ENCODE measurements at regions not wholly inside any gene's neighbourhood (a gene's known extent, or its start where the extent isn't known, plus 50 kb on each side); places are given as distances from the start of the nearest gene placed in this dataset.

DNA sequence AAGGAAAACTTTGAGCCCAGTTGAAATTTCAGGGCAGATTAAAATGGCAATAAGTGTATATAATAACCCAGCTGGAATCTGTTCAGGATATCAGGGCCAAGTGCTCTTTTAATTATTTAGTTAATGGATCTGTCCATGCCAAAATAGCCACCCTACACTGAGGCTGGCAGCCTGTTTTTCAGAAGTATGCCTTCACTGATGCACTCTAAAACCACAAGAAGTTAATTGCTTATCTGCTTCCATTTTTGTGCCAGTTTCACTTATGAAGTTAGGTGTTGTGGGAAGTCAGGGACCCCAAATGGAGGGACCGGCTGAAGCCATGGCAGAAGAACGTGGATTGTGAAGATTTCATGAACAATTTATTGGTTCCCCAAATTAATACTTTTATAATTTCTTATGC, 960.3 kb downstream of the C4orf33 start:
- H3K4ac ChIP-seq (ENCODE audit: low read length) = no peak overlapping the region
- no peak overlapping the region for H3K23ac ChIP-seq (ENCODE audit: low read depth, low read length, poor library complexity)
- no peak overlapping the region for H3K27ac ChIP-seq (replicated peaks; ENCODE audit: low read length)
- no peaks in the 10 kb centered on the region for H3K79me1 ChIP-seq (ENCODE audit: low read depth, low read length)
- WGBS, 2 donors (ENCODE audit: extremely low coverage in 2 of 2, insufficient read length in 2 of 2, insufficient replicate concordance in 1 of 2) = no CpG with 5 or more reads among the region's 2 CpGs
- no peak overlapping the region for H4K91ac ChIP-seq (ENCODE audit: low read depth, low read length, poor library complexity)
- no peak overlapping the region for H3K4me2 ChIP-seq (ENCODE audit: insufficient read depth, low read length, poor library complexity, severe bottlenecking)
- no peak overlapping the region for H2BK5ac ChIP-seq (ENCODE audit: low read length)
- H2BK15ac ChIP-seq (ENCODE audit: low read length) = no peak overlapping the region
- H3K36me3 ChIP-seq (replicated peaks in 1 of 2; ENCODE audit: control insufficient read depth in 2 of 2, insufficient read depth in 2 of 2, low read length in 2 of 2) = no peaks in the 10 kb centered on the region
- H2AK5ac ChIP-seq (ENCODE audit: low read depth, low read length) = no peak overlapping the region
- H2BK12ac ChIP-seq (ENCODE audit: low read length) = no peak overlapping the region
- DNase-seq (ENCODE audit: low spot score) = no peak
- H3K9ac ChIP-seq (ENCODE audit: low read depth, low read length, poor library complexity) = no peak overlapping the region
- peaks cover 0 to 7% of the 10 kb centered on the region in 2 donors for H3K4me1 ChIP-seq (ENCODE audit: control insufficient read depth in 2 of 2, insufficient read depth in 1 of 2, low read depth in 1 of 2, low read length in 2 of 2)
- H2BK120ac ChIP-seq (ENCODE audit: low read depth, low read length) = no peak overlapping the region
- no peak overlapping the region for H4K8ac ChIP-seq (ENCODE audit: low read depth, low read length)
- H3K4me3 ChIP-seq (ENCODE audit: low read length in 2 of 2) = no peak overlapping the region
- no peaks in the 10 kb centered on the region for H3K9me3 ChIP-seq (replicated peaks in 1 of 2; ENCODE audit: control insufficient read depth in 2 of 2, insufficient read depth in 1 of 2, low read depth in 1 of 2, low read length in 2 of 2)
- H2AFZ ChIP-seq (ENCODE audit: low read length) = no peak overlapping the region
- no peaks in the 10 kb centered on the region for H3K27me3 ChIP-seq (ENCODE audit: control insufficient read depth in 3 of 3, insufficient read depth in 3 of 3, low read depth in 1 of 3, low read length in 3 of 3)
- no peak overlapping the region for H3K14ac ChIP-seq (ENCODE audit: low read length)
- H3K18ac ChIP-seq (ENCODE audit: low read length) = no peak overlapping the region

DNA sequence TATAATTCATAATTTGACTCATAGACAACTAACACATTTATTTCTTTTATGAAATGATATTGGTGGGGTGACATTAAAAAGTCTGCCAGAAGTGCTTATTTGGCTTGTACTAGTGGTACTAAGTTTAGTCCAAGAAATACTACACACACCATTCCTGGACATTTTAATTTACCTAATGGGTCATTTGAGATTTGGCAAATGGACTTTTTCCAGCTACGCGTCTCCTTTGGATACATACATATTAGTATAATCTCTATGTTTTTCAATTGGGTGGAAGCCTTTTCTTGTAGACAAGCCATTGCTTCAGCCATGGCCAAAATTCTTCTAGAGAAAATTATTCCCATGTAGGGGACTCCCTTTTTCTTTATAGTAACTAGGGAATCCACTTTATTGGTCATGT, 968.5 kb downstream of the C4orf33 start:
- Histone ChIP-seq H3K4me2 (ENCODE audit: insufficient read depth, low read length, poor library complexity, severe bottlenecking) (no peak overlapping the region), H3K18ac (ENCODE audit: low read length) (no peak overlapping the region)

DNA sequence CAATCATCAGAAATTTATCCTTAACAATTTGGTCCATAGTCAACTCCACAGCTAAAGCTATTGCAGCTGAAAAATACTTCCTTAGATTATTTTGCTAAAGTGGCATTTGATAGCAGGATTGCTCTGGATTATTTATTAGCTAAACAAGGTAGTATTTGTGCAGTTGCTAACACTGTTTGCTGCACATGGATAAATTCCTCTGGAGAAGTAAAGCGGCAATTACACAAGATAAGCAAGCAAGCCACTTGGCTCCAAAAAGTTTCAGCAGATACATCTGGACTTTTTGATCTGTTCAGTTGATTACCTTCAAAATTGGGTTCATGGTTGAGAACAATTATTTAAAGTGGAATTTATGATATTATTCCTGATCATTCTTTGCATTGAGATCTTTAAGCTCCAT, 971.5 kb downstream of the C4orf33 start:
- H2AFZ ChIP-seq (ENCODE audit: low read length) = no peak overlapping the region
- WGBS, 2 donors (ENCODE audit: extremely low coverage in 2 of 2, insufficient read length in 2 of 2, insufficient replicate concordance in 1 of 2) = no CpG with 5 or more reads among the region's 1 CpG
- H2BK15ac ChIP-seq (ENCODE audit: low read length) = no peak overlapping the region
- H3K23ac ChIP-seq (ENCODE audit: low read depth, low read length, poor library complexity) = no peak overlapping the region
- no peak overlapping the region for H3K27ac ChIP-seq (replicated peaks; ENCODE audit: low read length)
- H4K8ac ChIP-seq (ENCODE audit: low read depth, low read length) = no peak overlapping the region
- no peak overlapping the region for H2BK12ac ChIP-seq (ENCODE audit: low read length)
- H3K9ac ChIP-seq (ENCODE audit: low read depth, low read length, poor library complexity) = no peak overlapping the region
- H3K79me1 ChIP-seq (ENCODE audit: low read depth, low read length) = no peaks in the 10 kb centered on the region
- no peak overlapping the region for H4K91ac ChIP-seq (ENCODE audit: low read depth, low read length, poor library complexity)
- no peak overlapping the region for H2BK120ac ChIP-seq (ENCODE audit: low read depth, low read length)
- no peaks in the 10 kb centered on the region for H3K27me3 ChIP-seq (ENCODE audit: control insufficient read depth in 3 of 3, insufficient read depth in 3 of 3, low read depth in 1 of 3, low read length in 3 of 3)
- no peak overlapping the region for H2BK5ac ChIP-seq (ENCODE audit: low read length)
- H3K18ac ChIP-seq (ENCODE audit: low read length) = no peak overlapping the region
- no peak overlapping the region for H3K4me2 ChIP-seq (ENCODE audit: insufficient read depth, low read length, poor library complexity, severe bottlenecking)
- no peak overlapping the region for H3K4me3 ChIP-seq (ENCODE audit: low read length in 2 of 2)
- H2AK5ac ChIP-seq (ENCODE audit: low read depth, low read length) = no peak overlapping the region
- H3K4me1 ChIP-seq (ENCODE audit: control insufficient read depth in 2 of 2, insufficient read depth in 1 of 2, low read depth in 1 of 2, low read length in 2 of 2) = no peaks in the 10 kb centered on the region
- DNase-seq (ENCODE audit: low spot score) = no peak
- H3K36me3 ChIP-seq (replicated peaks in 1 of 2; ENCODE audit: control insufficient read depth in 2 of 2, insufficient read depth in 2 of 2, low read length in 2 of 2) = no peaks in the 10 kb centered on the region
- no peaks in the 10 kb centered on the region for H3K9me3 ChIP-seq (replicated peaks in 1 of 2; ENCODE audit: control insufficient read depth in 2 of 2, insufficient read depth in 1 of 2, low read depth in 1 of 2, low read length in 2 of 2)
- no peak overlapping the region for H3K4ac ChIP-seq (ENCODE audit: low read length)
- no peak overlapping the region for H3K14ac ChIP-seq (ENCODE audit: low read length)

More for the DNA sequence above, 968.5 kb downstream of the C4orf33 start:
- H4K91ac ChIP-seq (ENCODE audit: low read depth, low read length, poor library complexity) = no peak overlapping the region
- no peak overlapping the region for H2AFZ ChIP-seq (ENCODE audit: low read length)
- no peaks in the 10 kb centered on the region for H3K27me3 ChIP-seq (ENCODE audit: control insufficient read depth in 3 of 3, insufficient read depth in 3 of 3, low read depth in 1 of 3, low read length in 3 of 3)
- H3K9me3 ChIP-seq (replicated peaks in 1 of 2; ENCODE audit: control insufficient read depth in 2 of 2, insufficient read depth in 1 of 2, low read depth in 1 of 2, low read length in 2 of 2) = no peaks in the 10 kb centered on the region
- H3K36me3 ChIP-seq (replicated peaks in 1 of 2; ENCODE audit: control insufficient read depth in 2 of 2, insufficient read depth in 2 of 2, low read length in 2 of 2) = no peaks in the 10 kb centered on the region
- H3K79me1 ChIP-seq (ENCODE audit: low read depth, low read length) = no peaks in the 10 kb centered on the region
- H3K14ac ChIP-seq (ENCODE audit: low read length) = no peak overlapping the region
- H3K9ac ChIP-seq (ENCODE audit: low read depth, low read length, poor library complexity) = no peak overlapping the region
- H2AK5ac ChIP-seq (ENCODE audit: low read depth, low read length) = no peak overlapping the region
- no peak overlapping the region for H3K27ac ChIP-seq (replicated peaks; ENCODE audit: low read length)
- H4K8ac ChIP-seq (ENCODE audit: low read depth, low read length) = no peak overlapping the region
- H2BK120ac ChIP-seq (ENCODE audit: low read depth, low read length) = no peak overlapping the region
- H3K4ac ChIP-seq (ENCODE audit: low read length) = no peak overlapping the region
- H3K4me1 ChIP-seq (ENCODE audit: control insufficient read depth in 2 of 2, insufficient read depth in 1 of 2, low read depth in 1 of 2, low read length in 2 of 2) = no peaks in the 10 kb centered on the region
- H3K4me3 ChIP-seq (ENCODE audit: low read length in 2 of 2) = no peak overlapping the region
- no peak for DNase-seq (ENCODE audit: low spot score)
- H2BK12ac ChIP-seq (ENCODE audit: low read length) = no peak overlapping the region
- H2BK15ac ChIP-seq (ENCODE audit: low read length) = no peak overlapping the region
- no peak overlapping the region for H3K23ac ChIP-seq (ENCODE audit: low read depth, low read length, poor library complexity)
- no peak overlapping the region for H2BK5ac ChIP-seq (ENCODE audit: low read length)
- WGBS, 2 donors (ENCODE audit: extremely low coverage in 2 of 2, insufficient read length in 2 of 2, insufficient replicate concordance in 1 of 2) = no CpG with 5 or more reads among the region's 2 CpGs

DNA sequence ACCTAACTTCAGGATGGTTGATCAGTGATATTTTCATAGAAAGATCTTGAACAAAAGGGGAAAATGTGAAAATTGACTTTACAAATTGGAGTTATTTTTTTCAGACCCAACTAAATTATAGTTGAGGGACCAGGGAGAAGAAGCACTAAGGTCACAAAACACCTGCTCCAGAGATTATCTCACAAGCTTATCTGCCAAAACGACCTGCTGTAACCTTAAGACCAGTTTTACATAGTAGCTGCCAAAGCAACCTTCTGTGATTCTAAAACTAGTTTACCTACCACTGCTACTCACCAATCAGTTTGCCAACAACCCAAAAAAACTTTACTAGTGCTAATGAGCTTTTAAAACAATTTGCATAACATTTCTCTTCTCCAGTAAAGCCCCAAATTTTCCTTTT, 972.1 kb downstream of the C4orf33 start:
- Histone ChIP-seq H2AK5ac (ENCODE audit: low read depth, low read length) (no peak overlapping the region), H2BK120ac (ENCODE audit: low read depth, low read length) (no peak overlapping the region), H3K4me2 (ENCODE audit: insufficient read depth, low read length, poor library complexity, severe bottlenecking) (no peak overlapping the region), H2AFZ (ENCODE audit: low read length) (no peak overlapping the region), H2BK5ac (ENCODE audit: low read length) (no peak overlapping the region), H2BK12ac (ENCODE audit: low read length) (no peak overlapping the region), H3K36me3 (replicated peaks in 1 of 2; ENCODE audit: control insufficient read depth in 2 of 2, insufficient read depth in 2 of 2, low read length in 2 of 2) (no peaks in the 10 kb centered on the region), H3K23ac (ENCODE audit: low read depth, low read length, poor library complexity) (no peak overlapping the region), H3K4me3 (ENCODE audit: low read length in 2 of 2) (no peak overlapping the region), H3K27me3 (ENCODE audit: control insufficient read depth in 3 of 3, insufficient read depth in 3 of 3, low read depth in 1 of 3, low read length in 3 of 3) (no peaks in the 10 kb centered on the region), H3K9ac (ENCODE audit: low read depth, low read length, poor library complexity) (no peak overlapping the region), H3K79me1 (ENCODE audit: low read depth, low read length) (no peaks in the 10 kb centered on the region), H2BK15ac (ENCODE audit: low read length) (no peak overlapping the region), H3K9me3 (replicated peaks in 1 of 2; ENCODE audit: control insufficient read depth in 2 of 2, insufficient read depth in 1 of 2, low read depth in 1 of 2, low read length in 2 of 2) (no peaks in the 10 kb centered on the region), H4K91ac (ENCODE audit: low read depth, low read length, poor library complexity) (no peak overlapping the region), H3K4me1 (ENCODE audit: control insufficient read depth in 2 of 2, insufficient read depth in 1 of 2, low read depth in 1 of 2, low read length in 2 of 2) (no peaks in the 10 kb centered on the region), H4K8ac (ENCODE audit: low read depth, low read length) (no peak overlapping the region), H3K4ac (ENCODE audit: low read length) (no peak overlapping the region), H3K14ac (ENCODE audit: low read length) (no peak overlapping the region), H3K18ac (ENCODE audit: low read length) (no peak overlapping the region), H3K27ac (replicated peaks; ENCODE audit: low read length) (no peak overlapping the region)
- no peak for DNase-seq (ENCODE audit: low spot score)
- WGBS, 2 donors (ENCODE audit: extremely low coverage in 2 of 2, insufficient read length in 2 of 2, insufficient replicate concordance in 1 of 2) = no CpG with 5 or more reads among the region's 1 CpG

Data from neuronal stem cell (in vitro differentiated cells).